Left renal pelvis (tissue), 4 donors: ENCODE measurements at regions not wholly inside any gene's neighbourhood (a gene's known extent, or its start where the extent isn't known, plus 50 kb on each side); places are given as distances from the start of the nearest gene placed in this dataset.

Experiments
- DNase-seq, 4 donors: peaks; one replicate each; pipeline ENCODE4 v3.0.0-alpha.2; 2013; ENCODE audit warnings: low read depth in 4 of 4, low spot score in 3 of 4

GRCh38 chr2:151197184-151198108, 64.2 kb downstream of the RBM43 start:
- no peak for DNase-seq

DNA sequence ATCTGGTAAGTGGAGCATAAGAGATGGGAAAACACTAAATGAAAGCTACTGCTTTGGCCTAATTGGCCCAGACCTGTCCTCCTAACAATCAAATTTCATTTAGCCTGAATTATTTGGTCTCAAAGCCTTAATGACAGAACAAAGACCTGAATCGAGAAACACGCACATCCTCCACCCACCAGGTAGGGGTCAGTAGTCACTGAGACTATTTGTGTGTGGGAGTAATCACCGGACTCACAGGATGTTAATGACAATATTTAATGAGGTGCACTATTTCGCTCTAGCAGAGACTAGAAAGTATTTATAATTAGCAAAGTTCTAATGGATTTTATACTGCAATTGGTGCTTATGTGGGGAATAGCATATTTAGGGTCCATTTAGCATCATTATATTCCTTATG, 68.1 kb downstream of the RBM43 start:
- DNase-seq = no peak

DNA sequence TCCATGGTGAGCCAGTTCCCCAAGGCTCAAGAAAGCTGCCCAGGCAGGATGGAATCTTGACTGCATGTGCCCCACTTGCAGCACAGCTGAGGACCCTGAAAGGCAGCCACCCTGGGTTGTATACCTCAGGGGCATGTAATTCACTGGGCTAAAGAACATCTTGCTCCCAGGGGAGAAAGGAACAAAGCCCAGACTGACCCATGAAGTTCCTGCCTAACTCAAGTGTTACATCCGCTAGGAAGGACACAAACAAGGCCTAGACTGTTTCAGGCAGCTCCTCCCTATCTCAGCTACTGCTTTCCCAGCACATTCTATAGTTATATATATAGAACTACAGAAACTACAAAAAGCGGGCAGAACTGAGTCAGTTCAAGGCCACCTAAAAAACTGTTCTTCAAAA, 69.0 kb downstream of the RBM43 start:
- DNase-seq = no peak

DNA sequence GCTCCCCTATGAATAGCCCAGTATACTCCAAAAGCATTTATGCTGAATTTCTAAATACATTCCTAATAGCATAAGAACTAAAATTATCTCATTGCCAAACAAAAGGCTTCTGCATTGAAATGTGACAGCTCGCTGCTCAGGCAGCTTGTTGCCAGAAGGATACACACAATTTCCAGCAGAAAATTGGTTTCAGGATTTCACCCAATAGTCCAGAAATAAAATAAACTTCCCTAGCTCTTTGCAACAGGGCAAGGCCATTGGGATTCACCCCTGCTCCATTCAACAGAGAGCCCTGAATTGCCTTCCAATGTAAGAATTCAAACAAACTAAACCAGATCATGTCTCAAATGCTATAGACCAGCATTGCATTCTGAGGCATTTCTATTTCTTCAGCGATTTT, 70.7 kb downstream of the RBM43 start:
- no peak for DNase-seq

GRCh38 chr2:151189125-151189524, 72.5 kb downstream of the RBM43 start:
- no peak for DNase-seq

DNA sequence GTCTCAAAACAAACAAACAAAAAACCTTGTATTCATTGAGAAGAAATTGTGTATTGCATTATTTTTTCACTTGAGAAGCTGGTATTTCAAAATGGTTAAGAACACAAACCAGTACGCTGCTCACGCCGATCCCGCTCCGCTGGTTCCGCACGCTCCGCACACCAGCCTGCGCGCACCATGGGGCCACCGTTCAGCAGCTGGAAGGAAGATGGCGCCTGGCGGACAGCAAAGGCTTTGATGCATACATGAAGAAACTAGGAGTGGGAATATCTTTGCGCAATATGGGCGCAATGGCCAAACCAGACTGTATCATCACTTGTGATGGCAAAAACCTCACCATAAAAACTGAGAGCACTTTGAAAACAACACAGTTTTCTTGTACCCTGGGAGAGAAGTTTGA, 75.7 kb downstream of the RBM43 start:
- no peak for DNase-seq

DNA sequence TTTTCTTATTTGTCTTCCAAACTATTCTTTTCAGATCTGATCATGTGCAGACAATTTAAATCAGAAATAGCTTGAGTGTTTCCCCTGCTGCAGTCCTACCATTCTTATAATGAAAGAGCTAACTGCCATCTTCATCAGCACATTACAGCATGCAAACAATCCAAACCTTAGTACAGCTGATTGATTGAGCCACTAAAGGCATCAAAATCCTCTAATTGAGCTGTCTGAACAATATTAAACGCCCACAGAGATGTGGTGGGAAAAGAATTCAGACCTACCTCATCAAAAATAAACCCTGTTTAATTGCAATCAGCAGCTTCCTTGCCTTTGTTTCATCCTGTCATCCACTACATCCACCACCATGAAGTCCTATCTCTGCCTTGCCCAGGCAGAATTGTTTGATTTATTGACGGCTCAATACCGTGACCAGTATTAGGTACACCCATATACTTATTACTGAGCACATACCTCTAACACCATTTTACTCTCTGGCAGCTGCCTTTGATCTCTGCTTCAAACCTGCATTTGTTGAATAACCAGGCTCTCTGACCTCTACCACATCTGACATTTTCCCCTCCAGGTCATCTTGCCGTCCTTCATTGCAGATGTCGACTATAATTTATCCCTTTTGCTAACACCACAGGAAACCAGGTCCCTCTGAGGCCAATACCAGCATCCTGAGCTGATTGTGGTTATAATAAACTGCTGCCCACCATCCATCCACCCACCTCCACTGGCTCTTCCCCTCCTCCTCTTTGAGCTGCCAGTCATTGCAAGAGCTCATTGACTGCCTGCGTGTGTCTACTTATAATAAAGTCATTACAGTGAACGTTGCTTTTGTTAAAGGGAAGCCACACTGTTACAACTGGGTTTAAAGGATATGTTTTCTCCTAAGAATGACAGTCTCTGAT, 78.5 kb downstream of the RBM43 start:
- no peak for DNase-seq

GRCh38 chr2:151182396-151182795, 79.3 kb downstream of the RBM43 start:
- DNase-seq = no peak

GRCh38 chr2:151181524-151181923, 80.1 kb downstream of the RBM43 start:
- DNase-seq = no peak

- no peak for DNase-seq
Observed at GRCh38 chr2:151180123-151180522, 81.5 kb downstream of the RBM43 start.

DNA sequence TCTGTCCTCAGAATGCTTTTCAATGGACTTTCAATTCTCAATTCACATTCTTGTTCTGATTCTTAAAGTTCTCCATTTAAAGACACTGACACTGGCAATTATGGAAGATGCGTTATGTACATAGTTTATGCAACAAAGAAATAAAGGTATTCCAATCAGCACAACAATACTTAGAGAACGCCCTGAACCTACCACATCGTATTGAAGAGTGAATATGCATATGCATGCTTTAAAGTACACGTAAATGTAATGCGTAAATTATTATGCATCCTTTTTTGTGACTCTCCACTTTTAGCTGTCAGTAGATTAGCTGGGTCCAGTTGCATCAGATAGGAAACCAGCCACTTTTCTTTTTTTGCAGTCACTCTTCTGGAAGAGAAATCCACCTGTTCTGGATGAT, 83.5 kb downstream of the RBM43 start:
- no peak for DNase-seq

DNA sequence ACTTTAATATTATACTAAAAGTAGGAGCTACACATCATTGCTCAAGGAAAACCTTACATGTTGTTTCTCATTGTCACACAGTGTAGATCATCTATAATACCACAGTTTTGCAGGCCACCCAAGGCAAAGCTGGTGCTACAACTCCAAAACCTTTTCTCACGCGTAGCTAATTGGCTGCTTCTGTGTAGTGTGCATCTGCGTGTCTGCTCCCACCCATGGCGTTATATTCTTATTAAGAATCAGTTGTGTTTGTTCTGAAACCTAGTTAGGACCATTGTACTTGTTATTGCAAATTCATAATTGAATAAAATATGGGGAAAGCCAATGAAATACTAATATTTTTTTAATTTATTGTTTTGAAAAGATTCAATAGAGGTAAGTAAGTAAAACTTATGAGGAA, 83.9 kb downstream of the RBM43 start:
- no peak for DNase-seq

GRCh38 chr2:151176661-151177060, 85.0 kb downstream of the RBM43 start:
- DNase-seq = no peak

- no peak for DNase-seq
Observed at GRCh38 chr2:151175864-151176263, 85.8 kb downstream of the RBM43 start.

- no peak for DNase-seq
Observed at GRCh38 chr2:151174127-151174526, 87.5 kb downstream of the RBM43 start.

- no peak for DNase-seq
Observed at GRCh38 chr2:151171186-151171585, 90.5 kb downstream of the RBM43 start.

DNA sequence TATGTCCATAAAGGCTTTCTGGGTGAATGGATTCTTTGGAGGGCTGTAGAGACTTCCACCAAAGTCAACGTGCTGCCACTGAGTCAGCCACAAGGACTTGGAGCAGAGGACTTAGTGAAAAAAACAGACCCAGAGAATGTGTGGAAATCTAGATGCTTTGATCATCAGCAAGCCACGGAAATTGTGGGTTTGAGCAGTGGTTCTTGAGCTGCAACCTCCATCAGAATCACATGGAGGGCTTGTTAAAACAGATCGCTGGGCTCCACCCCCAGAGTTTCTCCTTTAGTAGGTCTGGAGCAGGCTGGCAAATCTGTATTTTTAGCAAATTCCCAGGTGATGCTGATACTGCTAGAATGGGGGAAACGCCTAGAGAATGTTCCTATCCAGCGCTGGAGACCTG, 95.3 kb downstream of the RBM43 start:
- no peak for DNase-seq

GRCh38 chr2:151165105-151165684, 96.5 kb downstream of the RBM43 start:
- DNase-seq = no peak

DNA sequence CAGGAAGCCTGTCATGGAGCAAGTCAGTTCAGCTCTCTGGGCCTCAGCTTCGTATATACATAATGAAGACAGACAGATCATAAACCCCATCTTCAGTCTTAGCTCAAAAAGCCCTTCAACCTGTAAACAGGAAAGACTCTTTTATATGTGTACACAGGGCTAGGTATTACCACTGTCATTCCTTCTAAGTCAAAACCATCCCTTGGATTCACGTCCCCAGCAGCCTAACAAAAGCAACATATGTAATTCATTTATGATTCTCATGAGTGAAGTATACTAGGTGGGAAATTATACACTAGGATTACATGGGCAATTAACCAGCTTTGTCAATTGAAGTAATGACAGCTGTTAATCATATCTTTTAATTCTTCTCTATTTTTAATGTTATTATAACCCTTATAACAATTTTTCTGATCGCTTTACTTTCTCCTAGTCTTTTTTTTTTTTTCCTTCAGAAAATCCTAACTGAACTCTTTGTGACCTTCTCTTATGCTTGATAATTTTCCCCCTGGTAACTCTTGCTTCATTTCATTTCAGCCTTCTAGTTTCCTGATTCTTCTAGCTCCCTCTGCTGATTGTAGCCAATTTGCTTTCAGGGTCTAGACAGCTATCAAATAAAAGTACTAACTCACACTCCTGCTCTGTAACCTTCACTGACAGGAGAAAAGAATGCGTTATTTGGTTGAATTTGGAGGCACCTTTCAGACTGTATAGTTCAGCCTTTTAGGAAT, 99.7 kb downstream of the RBM43 start:
- DNase-seq = no peak

GRCh38 chr2:151159109-151159662, 102.5 kb downstream of the RBM43 start:
- no peak for DNase-seq
